ENCODE measurements at regions not wholly inside any gene's neighbourhood (a gene's known extent, or its start where the extent isn't known, plus 50 kb on each side); places are given as distances from the start of the nearest gene placed in this dataset.

- TF ChIP-seq, protein P1, sequence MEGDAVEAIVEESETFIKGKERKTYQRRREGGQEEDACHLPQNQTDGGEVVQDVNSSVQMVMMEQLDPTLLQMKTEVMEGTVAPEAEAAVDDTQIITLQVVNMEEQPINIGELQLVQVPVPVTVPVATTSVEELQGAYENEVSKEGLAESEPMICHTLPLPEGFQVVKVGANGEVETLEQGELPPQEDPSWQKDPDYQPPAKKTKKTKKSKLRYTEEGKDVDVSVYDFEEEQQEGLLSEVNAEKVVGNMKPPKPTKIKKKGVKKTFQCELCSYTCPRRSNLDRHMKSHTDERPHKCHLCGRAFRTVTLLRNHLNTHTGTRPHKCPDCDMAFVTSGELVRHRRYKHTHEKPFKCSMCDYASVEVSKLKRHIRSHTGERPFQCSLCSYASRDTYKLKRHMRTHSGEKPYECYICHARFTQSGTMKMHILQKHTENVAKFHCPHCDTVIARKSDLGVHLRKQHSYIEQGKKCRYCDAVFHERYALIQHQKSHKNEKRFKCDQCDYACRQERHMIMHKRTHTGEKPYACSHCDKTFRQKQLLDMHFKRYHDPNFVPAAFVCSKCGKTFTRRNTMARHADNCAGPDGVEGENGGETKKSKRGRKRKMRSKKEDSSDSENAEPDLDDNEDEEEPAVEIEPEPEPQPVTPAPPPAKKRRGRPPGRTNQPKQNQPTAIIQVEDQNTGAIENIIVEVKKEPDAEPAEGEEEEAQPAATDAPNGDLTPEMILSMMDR (IDR thresholded peaks at IDR 0.05), result no peak
- TF ChIP-seq POLR2A (IDR thresholded peaks at IDR 0.05), result no peak
- TF ChIP-seq EP300 (IDR thresholded peaks at IDR 0.05), result no peak
Observed at GRCh38 chr7:94249631-94250030, 145.1 kb upstream of the COL1A2 start.

Measured in tibial nerve (tissue), 4 donors.